Natural killer cell (primary cell): ENCODE measurements at regions not wholly inside any gene's neighbourhood (a gene's known extent, or its start where the extent isn't known, plus 50 kb on each side); places are given as distances from the start of the nearest gene placed in this dataset.

Experiments
- ATAC-seq, 3 donors: fragments of 150-1000 bp in 2 of 3; fragments of 200-7000 bp in 1 of 3; cut with Tn5 transposase; 1 replicate in 1 of 3; 2 replicates in 2 of 3; pipeline ENCODE4 v1.10.0; 2021; ENCODE audit warnings: mild to moderate bottlenecking in 2 of 3, moderate library complexity in 2 of 3
- DNase-seq, 2 donors: peaks; one replicate each; pipeline versions ENCODE4 v3.0.0 to v3.0.0-alpha.2; 2013 to 2021; ENCODE audit warnings: mixed read lengths in 1 of 2
- H3K27ac ChIP-seq: one replicate; pipeline ENCODE4 v1.5.1; 2013; ENCODE audit warnings: mild to moderate bottlenecking, low read length
- H3K27me3 ChIP-seq: one replicate; pipeline ENCODE4 v1.6.1; 2013; ENCODE audit warnings: low read length; ENCODE audit not compliant: control insufficient read depth, insufficient read depth
- H3K36me3 ChIP-seq: one replicate; pipeline ENCODE4 v1.6.1; 2013; ENCODE audit warnings: low read length; ENCODE audit not compliant: control insufficient read depth, insufficient read depth
- H3K4me1 ChIP-seq: one replicate; pipeline ENCODE4 v1.6.1; 2013; ENCODE audit warnings: low read length; ENCODE audit not compliant: control insufficient read depth, insufficient read depth
- H3K4me3 ChIP-seq: one replicate; pipeline ENCODE4 v1.5.1; 2013; ENCODE audit warnings: low read length
- H3K9me3 ChIP-seq: one replicate; pipeline ENCODE4 v1.6.1; 2013; ENCODE audit warnings: low read length; ENCODE audit not compliant: control insufficient read depth, insufficient read depth
- H3K27ac Mint-ChIP-seq, 2 donors: one replicate each; pipeline ENCODE4 v1.8.0; 2022; ENCODE audit warnings: mild to moderate bottlenecking in 2 of 2, mixed read lengths in 2 of 2, moderate library complexity in 1 of 2
- H3K27me3 Mint-ChIP-seq, 2 donors: one replicate each; pipeline ENCODE4 v1.8.0; 2022; ENCODE audit warnings: low read depth in 2 of 2, mixed read lengths in 2 of 2
- H3K36me3 Mint-ChIP-seq: one replicate; pipeline ENCODE4 v1.8.0; 2022; ENCODE audit warnings: mixed read lengths
- H3K4me1 Mint-ChIP-seq, 2 donors: one replicate each; pipeline ENCODE4 v1.8.0; 2022; ENCODE audit warnings: mixed read lengths in 2 of 2
- H3K4me3 Mint-ChIP-seq: one replicate; pipeline ENCODE4 v1.8.0; 2022; ENCODE audit warnings: mild to moderate bottlenecking, moderate library complexity, mixed read lengths
- H3K9me3 Mint-ChIP-seq, 2 donors: one replicate each; pipeline ENCODE4 v1.8.0; 2022; ENCODE audit warnings: mixed read lengths in 2 of 2
- CTCF ChIP-seq: fragments of 200-600 bp; IDR thresholded peaks from one replicate; pipeline ENCODE4 v1.8.0; 2022; ENCODE audit warnings: antibody characterized with exemption
- WGBS: methylation state at CpG from one replicate; pipeline ENCODE4 v1.1.7; 2013; ENCODE audit warnings: missing lambda C conversion rate; ENCODE audit not compliant: insufficient coverage; 5-methylcytosine and 5-hydroxymethylcytosine counted together
- intact Hi-C: fragments of 100-400 bp; cut with micrococcal nuclease; formaldehyde crosslinking; loops from one replicate; pipeline ENCODE4 v1.14.2; 2022

- Mint-ChIP-seq H3K36me3 (no peaks in the 10 kb centered on the region), H3K9me3 (no peaks in the 10 kb centered on the region), H3K27ac (no peak overlapping the region), H3K4me1 (peaks cover 9 to 12% of the 10 kb centered on the region in 2 donors), H3K27me3 (peaks cover 3 to 8% of the 10 kb centered on the region in 2 donors), H3K4me3 (no peak overlapping the region)
- Histone ChIP-seq H3K4me1 (no peaks in the 10 kb centered on the region), H3K27me3 (no peaks in the 10 kb centered on the region), H3K9me3 (no peaks in the 10 kb centered on the region), H3K36me3 (no peaks in the 10 kb centered on the region), H3K27ac (no peak overlapping the region), H3K4me3 (no peak overlapping the region)
- 81% methylated on average over 3 of the region's 3 CpGs for WGBS
- intact Hi-C loops = no loop called here
- ATAC-seq (no peak), DNase-seq (no peak)
- TF ChIP-seq CTCF = no peak
Observed at GRCh38 chr12:67420506-67420905, 151.3 kb downstream of the CAND1 start.

- ATAC-seq = no peak
- Histone ChIP-seq H3K36me3 (no peaks in the 10 kb centered on the region), H3K9me3 (no peaks in the 10 kb centered on the region), H3K4me1 (no peaks in the 10 kb centered on the region), H3K27ac (no peak overlapping the region), H3K27me3 (no peaks in the 10 kb centered on the region), H3K4me3 (no peak overlapping the region)
- Mint-ChIP-seq H3K4me1 (peaks cover 14 to 17% of the 10 kb centered on the region in 2 donors), H3K9me3 (no peaks in the 10 kb centered on the region), H3K36me3 (no peaks in the 10 kb centered on the region), H3K27ac (no peak overlapping the region), H3K27me3 (peaks cover 0 to 8% of the 10 kb centered on the region in 2 donors), H3K4me3 (no peak overlapping the region)
- TF ChIP-seq CTCF = no peak
- WGBS = 100% methylated on average over 2 of the region's 3 CpGs
- no peak for DNase-seq
- intact Hi-C loops = no loop called here
Observed at GRCh38 chr12:67422081-67422480, 152.9 kb downstream of the CAND1 start.

GRCh38 chr12:67424784-67425183 is 155.6 kb downstream of the CAND1 start:
- H3K27me3 Mint-ChIP-seq = peaks cover 0 to 8% of the 10 kb centered on the region in 2 donors
- Histone ChIP-seq H3K4me3 (no peak overlapping the region), H3K27ac (no peak overlapping the region), H3K36me3 (no peaks in the 10 kb centered on the region), H3K9me3 (no peaks in the 10 kb centered on the region), H3K4me1 (no peaks in the 10 kb centered on the region), H3K27me3 (no peaks in the 10 kb centered on the region)
- H3K36me3 Mint-ChIP-seq = no peaks in the 10 kb centered on the region
- no peak overlapping the region for H3K4me3 Mint-ChIP-seq
- WGBS = 81% methylated on average over 1 of the region's 1 CpG
- intact Hi-C loops = no loop called here
- ATAC-seq (no peak), DNase-seq (no peak)
- no peak for TF ChIP-seq CTCF
- H3K9me3 Mint-ChIP-seq = no peaks in the 10 kb centered on the region
- H3K4me1 Mint-ChIP-seq = peaks cover 14 to 17% of the 10 kb centered on the region in 2 donors
- no peak overlapping the region for H3K27ac Mint-ChIP-seq

GRCh38 chr12:67425394-67425793 is 156.2 kb downstream of the CAND1 start:
- no CpG with 5 or more reads among the region's 1 CpG for WGBS
- no peak for TF ChIP-seq CTCF
- Histone ChIP-seq H3K4me1 (no peaks in the 10 kb centered on the region), H3K36me3 (no peaks in the 10 kb centered on the region), H3K27ac (no peak overlapping the region), H3K4me3 (no peak overlapping the region), H3K9me3 (no peaks in the 10 kb centered on the region), H3K27me3 (no peaks in the 10 kb centered on the region)
- H3K27me3 Mint-ChIP-seq = peaks cover 0 to 8% of the 10 kb centered on the region in 2 donors
- intact Hi-C loops = no loop called here
- H3K4me1 Mint-ChIP-seq = peaks cover 14 to 16% of the 10 kb centered on the region in 2 donors
- DNase-seq (no peak), ATAC-seq (no peak)
- H3K4me3 Mint-ChIP-seq = no peak overlapping the region
- no peak overlapping the region for H3K27ac Mint-ChIP-seq
- H3K9me3 Mint-ChIP-seq = no peaks in the 10 kb centered on the region
- no peaks in the 10 kb centered on the region for H3K36me3 Mint-ChIP-seq
